HCT116 (cell line): ENCODE measurements at regions not wholly inside any gene's neighbourhood (a gene's known extent, or its start where the extent isn't known, plus 50 kb on each side); places are given as distances from the start of the nearest gene placed in this dataset.

Experiments
- CTCF ChIP-seq, 3 experiments: fragments of 200-600 bp in 1 of 3; sonication (generic) in 1 of 3; IDR thresholded peaks in 2 of 3; conservative IDR thresholded peaks in 1 of 3; 2 replicates each; pipeline ENCODE4 v1.5.1; 2012 to 2017; ENCODE audit warnings: low read depth in 2 of 3, low read length in 2 of 3, antibody characterized with exemption in 1 of 3, borderline replicate concordance in 1 of 3, control low read depth in 1 of 3, mild to moderate bottlenecking in 1 of 3, mixed read lengths in 1 of 3, mixed run types in 1 of 3, moderate library complexity in 1 of 3; ENCODE audit not compliant: insufficient read depth in 1 of 3
- POLR2A ChIP-seq: IDR thresholded peaks from 2 replicates; pipeline ENCODE4 v1.7.0; 2011; ENCODE audit warnings: borderline replicate concordance; ENCODE audit not compliant: insufficient read depth, insufficient read length; ENCODE audit errors: extremely low read depth

GRCh38 chr22:27542602-27543001 lies 259.0 kb downstream of the MN1 start:
- TF ChIP-seq POLR2A = no peak
- TF ChIP-seq CTCF (IDR thresholded peaks at IDR 0.05 in 2 of 3, conservative IDR thresholded peaks at IDR 0.05 in 1 of 3; ENCODE audit: borderline replicate concordance in 1 of 3, insufficient read depth in 1 of 3, low read depth in 2 of 3, low read length in 2 of 3) = no peak
